ENCODE measurements at regions not wholly inside any gene's neighbourhood (a gene's known extent, or its start where the extent isn't known, plus 50 kb on each side); places are given as distances from the start of the nearest gene placed in this dataset.
"Not testable (repeated sequence)": the region's sequence is repeated elsewhere in the genome, so short reads cannot be mapped to it uniquely, and the experiment has no call there.

GRCh38 chr13:81089371-81090157, 748.6 kb upstream of the SPRY2 start:
- DNase-seq (ENCODE audit: low spot score): no peak
- Histone ChIP-seq H3K9me2 (ENCODE audit: insufficient read depth, low read length) (no peaks in the 10 kb centered on the region), H3K4me1 (ENCODE audit: insufficient read depth, low read length, poor library complexity, severe bottlenecking) (no peaks in the 10 kb centered on the region), H3K4me2 (ENCODE audit: low read length) (no peak overlapping the region), H3K9me3 (ENCODE audit: low read length) (no peaks in the 10 kb centered on the region), H3K79me2 (ENCODE audit: insufficient read depth, low read depth, low read length) (no peaks in the 10 kb centered on the region), H2AFZ (ENCODE audit: low read length) (no peak overlapping the region), H3K4me3 (ENCODE audit: low read depth, low read length, poor library complexity, severe bottlenecking) (no peak overlapping the region), H3K36me3 (ENCODE audit: insufficient read depth, low read length) (no peaks in the 10 kb centered on the region), H3K27ac (ENCODE audit: low read depth, low read length, poor library complexity, severe bottlenecking) (no peak overlapping the region), H4K20me1 (ENCODE audit: insufficient read depth, low read length) (no peaks in the 10 kb centered on the region)
- BruUV-seq (replicated peaks): no TSS peak
- CTCF ChIA-PET (ENCODE audit: unreplicated experiment): no interaction called here
- TF ChIP-seq EZH2phosphoT487 (IDR thresholded peaks at IDR 0.05; ENCODE audit: borderline replicate concordance, low read depth, low read length): no peak
- TF ChIP-seq, protein P1, sequence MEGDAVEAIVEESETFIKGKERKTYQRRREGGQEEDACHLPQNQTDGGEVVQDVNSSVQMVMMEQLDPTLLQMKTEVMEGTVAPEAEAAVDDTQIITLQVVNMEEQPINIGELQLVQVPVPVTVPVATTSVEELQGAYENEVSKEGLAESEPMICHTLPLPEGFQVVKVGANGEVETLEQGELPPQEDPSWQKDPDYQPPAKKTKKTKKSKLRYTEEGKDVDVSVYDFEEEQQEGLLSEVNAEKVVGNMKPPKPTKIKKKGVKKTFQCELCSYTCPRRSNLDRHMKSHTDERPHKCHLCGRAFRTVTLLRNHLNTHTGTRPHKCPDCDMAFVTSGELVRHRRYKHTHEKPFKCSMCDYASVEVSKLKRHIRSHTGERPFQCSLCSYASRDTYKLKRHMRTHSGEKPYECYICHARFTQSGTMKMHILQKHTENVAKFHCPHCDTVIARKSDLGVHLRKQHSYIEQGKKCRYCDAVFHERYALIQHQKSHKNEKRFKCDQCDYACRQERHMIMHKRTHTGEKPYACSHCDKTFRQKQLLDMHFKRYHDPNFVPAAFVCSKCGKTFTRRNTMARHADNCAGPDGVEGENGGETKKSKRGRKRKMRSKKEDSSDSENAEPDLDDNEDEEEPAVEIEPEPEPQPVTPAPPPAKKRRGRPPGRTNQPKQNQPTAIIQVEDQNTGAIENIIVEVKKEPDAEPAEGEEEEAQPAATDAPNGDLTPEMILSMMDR (conservative IDR thresholded peaks at IDR 0.05; ENCODE audit: low read length): no peak
- intact Hi-C loops (cut with micrococcal nuclease; ENCODE audit: unreplicated experiment): no loop called here
- POLR2A ChIA-PET: interaction anchor here (0.6 kb wide), 1 partner anchor 9 kb away, joined by 3 read pairs; no protein-coding TSS in a partner anchor

DNA sequence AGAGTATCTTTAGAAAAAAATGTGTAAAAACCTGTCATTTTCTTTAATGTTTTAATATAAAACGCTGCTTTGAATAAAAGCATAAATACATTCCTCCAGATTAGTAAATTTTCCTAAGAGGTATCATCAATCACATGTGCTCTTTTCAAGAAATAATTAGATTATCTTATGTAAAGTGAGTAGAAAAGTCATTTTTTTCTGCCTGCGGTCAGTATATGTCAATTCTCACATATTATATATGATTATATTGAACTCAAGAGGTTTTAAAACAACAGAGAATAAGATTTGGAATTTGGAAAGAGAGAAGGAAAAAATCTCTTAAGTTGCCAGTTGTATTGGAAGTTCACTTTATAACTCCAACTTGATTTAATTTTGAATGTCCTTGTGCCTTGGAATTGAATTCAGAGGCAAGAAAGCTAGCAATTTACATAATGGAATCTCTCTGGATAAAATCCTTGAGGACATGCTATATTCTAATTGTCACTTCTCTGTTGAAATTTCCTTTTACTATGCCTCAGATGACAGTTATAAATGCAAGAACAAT, 740.1 kb upstream of the SPRY2 start:
- no peaks in the 10 kb centered on the region for H3K4me1 ChIP-seq (ENCODE audit: insufficient read depth, low read length, poor library complexity, severe bottlenecking)
- H3K9me2 ChIP-seq (ENCODE audit: insufficient read depth, low read length): no peaks in the 10 kb centered on the region
- no peak overlapping the region for H2AFZ ChIP-seq (ENCODE audit: low read length)
- TF ChIP-seq, protein P1 (conservative IDR thresholded peaks at IDR 0.05; ENCODE audit: low read length): no peak
- TF ChIP-seq EZH2phosphoT487 (IDR thresholded peaks at IDR 0.05; ENCODE audit: borderline replicate concordance, low read depth, low read length): no peak
- H3K79me2 ChIP-seq (ENCODE audit: insufficient read depth, low read depth, low read length): no peaks in the 10 kb centered on the region
- no peak overlapping the region for H3K4me3 ChIP-seq (ENCODE audit: low read depth, low read length, poor library complexity, severe bottlenecking)
- no peak for DNase-seq (ENCODE audit: low spot score)
- no TSS peak for BruUV-seq (replicated peaks)
- H4K20me1 ChIP-seq (ENCODE audit: insufficient read depth, low read length): no peaks in the 10 kb centered on the region
- no peak overlapping the region for H3K4me2 ChIP-seq (ENCODE audit: low read length)
- ChIA-PET CTCF (ENCODE audit: unreplicated experiment) (no interaction called here), POLR2A (no interaction called here)
- no peak overlapping the region for H3K27ac ChIP-seq (ENCODE audit: low read depth, low read length, poor library complexity, severe bottlenecking)
- H3K36me3 ChIP-seq (ENCODE audit: insufficient read depth, low read length): no peaks in the 10 kb centered on the region
- intact Hi-C loops (cut with micrococcal nuclease; ENCODE audit: unreplicated experiment): no loop called here
- no peaks in the 10 kb centered on the region for H3K9me3 ChIP-seq (ENCODE audit: low read length)

GRCh38 chr13:81078048-81078447, 737.1 kb upstream of the SPRY2 start:
- no peak for DNase-seq (ENCODE audit: low spot score)
- Histone ChIP-seq H2AFZ (ENCODE audit: low read length) (no peak overlapping the region), H3K27ac (ENCODE audit: low read depth, low read length, poor library complexity, severe bottlenecking) (no peak overlapping the region), H3K36me3 (ENCODE audit: insufficient read depth, low read length) (no peaks in the 10 kb centered on the region), H4K20me1 (ENCODE audit: insufficient read depth, low read length) (no peaks in the 10 kb centered on the region), H3K4me2 (ENCODE audit: low read length) (no peak overlapping the region), H3K9me2 (ENCODE audit: insufficient read depth, low read length) (no peaks in the 10 kb centered on the region), H3K9me3 (ENCODE audit: low read length) (no peaks in the 10 kb centered on the region), H3K4me3 (ENCODE audit: low read depth, low read length, poor library complexity, severe bottlenecking) (no peak overlapping the region), H3K4me1 (ENCODE audit: insufficient read depth, low read length, poor library complexity, severe bottlenecking) (no peaks in the 10 kb centered on the region), H3K79me2 (ENCODE audit: insufficient read depth, low read depth, low read length) (no peaks in the 10 kb centered on the region)
- ChIA-PET POLR2A (no interaction called here), CTCF (ENCODE audit: unreplicated experiment) (no interaction called here)
- BruUV-seq (replicated peaks): no TSS peak
- no peak for TF ChIP-seq EZH2phosphoT487 (IDR thresholded peaks at IDR 0.05; ENCODE audit: borderline replicate concordance, low read depth, low read length)
- TF ChIP-seq, protein P1 (conservative IDR thresholded peaks at IDR 0.05; ENCODE audit: low read length): no peak
- intact Hi-C loops (cut with micrococcal nuclease; ENCODE audit: unreplicated experiment): no loop called here

DNA sequence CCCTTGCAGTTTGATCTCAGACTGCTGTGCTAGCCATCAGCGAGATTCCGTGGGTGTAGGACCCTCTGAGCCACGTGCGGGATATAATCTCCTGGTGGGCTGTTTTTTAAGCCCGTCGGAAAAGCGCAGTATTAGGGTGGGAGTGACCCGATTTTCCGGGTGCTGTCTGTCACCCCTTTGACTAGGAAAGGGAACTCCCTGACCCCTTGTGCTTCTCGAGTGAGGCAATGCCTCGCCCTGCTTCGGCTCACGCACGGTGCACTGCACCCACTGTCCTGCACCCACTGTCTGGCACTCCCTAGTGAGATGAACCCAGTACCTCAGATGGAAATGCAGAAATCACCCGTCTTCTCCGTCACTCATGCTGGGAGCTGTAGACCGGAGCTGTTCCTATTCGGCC, 728.9 kb upstream of the SPRY2 start:
- BruUV-seq (replicated peaks); DNase-seq (ENCODE audit: low spot score); H3K79me2 ChIP-seq (ENCODE audit: insufficient read depth, low read depth, low read length); H3K36me3 ChIP-seq (ENCODE audit: insufficient read depth, low read length); H3K4me1 ChIP-seq (ENCODE audit: insufficient read depth, low read length, poor library complexity, severe bottlenecking); H3K4me2 ChIP-seq (ENCODE audit: low read length); H3K9me2 ChIP-seq (ENCODE audit: insufficient read depth, low read length); H3K4me3 ChIP-seq (ENCODE audit: low read depth, low read length, poor library complexity, severe bottlenecking); intact Hi-C loops (cut with micrococcal nuclease; ENCODE audit: unreplicated experiment); H3K9me3 ChIP-seq (ENCODE audit: low read length); POLR2A ChIA-PET; CTCF ChIA-PET (ENCODE audit: unreplicated experiment); H4K20me1 ChIP-seq (ENCODE audit: insufficient read depth, low read length); H2AFZ ChIP-seq (ENCODE audit: low read length); H3K27ac ChIP-seq (ENCODE audit: low read depth, low read length, poor library complexity, severe bottlenecking): not testable (repeated sequence)
